Sigmoid colon (tissue), 6 donors: ENCODE measurements at regions not wholly inside any gene's neighbourhood (a gene's known extent, or its start where the extent isn't known, plus 50 kb on each side); places are given as distances from the start of the nearest gene placed in this dataset.
A peak's percentile ranks its signal among the peaks of the same experiment; 100 is the strongest.

Source experiments
- DNase-seq: peaks from one replicate; pipeline ENCODE4 v3.0.0-alpha.2; 2019
- H3K27ac ChIP-seq, 4 donors: fragments of 200-600 bp; sonication (generic); one replicate each; pipeline ENCODE4 v1.5.1; 2016 to 2019; ENCODE audit warnings: mild to moderate bottlenecking in 1 of 4
- H3K27me3 ChIP-seq, 3 donors: fragments of 200-600 bp; sonication (generic); one replicate each; pipeline ENCODE4 v1.5.1; 2019; ENCODE audit warnings: mild to moderate bottlenecking in 1 of 3
- H3K36me3 ChIP-seq, 4 donors: fragments of 200-600 bp; sonication (generic); one replicate each; pipeline ENCODE4 v1.5.1; 2016 to 2019
- H3K4me1 ChIP-seq, 4 donors: fragments of 200-600 bp; sonication (generic); one replicate each; pipeline ENCODE4 v1.5.1; 2017 to 2019
- H3K4me3 ChIP-seq, 4 donors: fragments of 200-600 bp; sonication (generic); one replicate each; pipeline ENCODE4 v1.5.1; 2017 to 2019; ENCODE audit warnings: mild to moderate bottlenecking in 2 of 4, moderate library complexity in 1 of 4
- H3K9me3 ChIP-seq, 4 donors: fragments of 200-600 bp in 3 of 4; sonication (generic) in 3 of 4; one replicate each; pipeline versions ENCODE4 v1.5.1 to v1.6.1; 2013 to 2019
- CTCF ChIP-seq, 4 experiments: fragments of 450-650 bp in 3 of 4; fragments of 200-600 bp in 1 of 4; IDR thresholded peaks; one replicate each; pipeline ENCODE4 v1.5.1; 2016 to 2019; ENCODE audit warnings: antibody characterized with exemption in 4 of 4, mild to moderate bottlenecking in 3 of 4, moderate library complexity in 2 of 4
- EP300 ChIP-seq, 4 donors: sonication (generic); formaldehyde crosslinking; IDR thresholded peaks; one replicate each; pipeline ENCODE4 v1.6.1; 2017; ENCODE audit warnings: antibody characterized with exemption in 4 of 4
- POLR2A ChIP-seq, 2 donors: fragments of 450-650 bp; IDR thresholded peaks; one replicate each; pipeline ENCODE4 v1.6.1; 2016; ENCODE audit warnings: antibody characterized with exemption in 2 of 2, mild to moderate bottlenecking in 2 of 2, moderate library complexity in 2 of 2
- POLR2AphosphoS5 ChIP-seq, 4 donors: sonication (generic); formaldehyde crosslinking; IDR thresholded peaks; one replicate each; pipeline ENCODE4 v1.6.1; 2017; ENCODE audit warnings: antibody characterized with exemption in 4 of 4
- WGBS, 2 donors: extraction: QIAGEN DNeasy Blood & Tissue Kit; methylation state at CpG; one replicate each; pipeline ENCODE4 v1.1.7; 2013; 5-methylcytosine and 5-hydroxymethylcytosine counted together
- intact Hi-C: fragments of 100-400 bp; cut with DNase I; formaldehyde crosslinking; loops from one replicate; pipeline ENCODE4 v1.15.1; 2023
- donor health status: healthy with polysubstance abuse.
- donor health status: healthy.

- Histone ChIP-seq H3K4me3 (no peak overlapping the region), H3K36me3 (no peaks in the 10 kb centered on the region), H3K4me1 (no peaks in the 10 kb centered on the region), H3K27me3 (no peaks in the 10 kb centered on the region), H3K27ac (peak overlapping the region in 2 of 4 donors; percentile 33 to 35), H3K9me3 (peaks cover 0 to 2% (median 0%) of the 10 kb centered on the region in 4 donors)
- 53 to 57% methylated on average over 9 of the region's 9 CpGs for WGBS, 2 donors
- intact Hi-C loops, result no loop called here
- TF ChIP-seq POLR2A (IDR thresholded peaks at IDR 0.05) (no peak), POLR2AphosphoS5 (IDR thresholded peaks at IDR 0.05) (no peak), EP300 (IDR thresholded peaks at IDR 0.05) (no peak), CTCF (IDR thresholded peaks at IDR 0.05) (no peak)
- DNase-seq, result no peak
These were observed 427.7 kb upstream of the RUNX1 start for GRCh38 chr21:35476621-35477395.

- no peaks in the 10 kb centered on the region for H3K36me3 ChIP-seq
- peaks cover 0 to 2% (median 0%) of the 10 kb centered on the region in 4 donors for H3K9me3 ChIP-seq
- H3K27me3 ChIP-seq, result no peaks in the 10 kb centered on the region
- DNase-seq, result no peak
- no peaks in the 10 kb centered on the region for H3K4me1 ChIP-seq
- TF ChIP-seq EP300 (IDR thresholded peaks at IDR 0.05) (no peak), POLR2A (IDR thresholded peaks at IDR 0.05) (no peak), POLR2AphosphoS5 (IDR thresholded peaks at IDR 0.05) (peak in 2 of 4 donors; percentile 16 to 43)
- H3K27ac ChIP-seq, result peak overlapping the region in 1 of 4 donors; percentile 33
- WGBS, 2 donors, result 37 to 78% methylated on average over 4 of the region's 4 CpGs
- H3K4me3 ChIP-seq, result no peak overlapping the region
- intact Hi-C loops, result no loop called here
These were observed 426.7 kb upstream of the RUNX1 start for GRCh38 chr21:35475762-35476161.

- intact Hi-C loops, result no loop called here
- DNase-seq, result no peak
- Histone ChIP-seq H3K36me3 (no peaks in the 10 kb centered on the region), H3K27ac (peak overlapping the region in 1 of 4 donors; percentile 33), H3K4me3 (no peak overlapping the region), H3K9me3 (no peaks in the 10 kb centered on the region), H3K27me3 (no peaks in the 10 kb centered on the region), H3K4me1 (no peaks in the 10 kb centered on the region)
- TF ChIP-seq POLR2A (IDR thresholded peaks at IDR 0.05) (no peak), POLR2AphosphoS5 (IDR thresholded peaks at IDR 0.05) (peak in 1 of 4 donors; percentile 8)
These were observed 425.9 kb upstream of the RUNX1 start for GRCh38 chr21:35475009-35475408.

GRCh38 chr21:35473496-35473895, 424.4 kb upstream of the RUNX1 start:
- Histone ChIP-seq H3K27ac (no peak overlapping the region), H3K4me1 (no peaks in the 10 kb centered on the region), H3K9me3 (no peaks in the 10 kb centered on the region), H3K4me3 (no peak overlapping the region), H3K36me3 (no peaks in the 10 kb centered on the region), H3K27me3 (no peaks in the 10 kb centered on the region)
- intact Hi-C loops, result no loop called here
- DNase-seq, result no peak
- no peak for TF ChIP-seq CTCF (IDR thresholded peaks at IDR 0.05)
- no peak for TF ChIP-seq POLR2AphosphoS5 (IDR thresholded peaks at IDR 0.05)
- no peak for TF ChIP-seq POLR2A (IDR thresholded peaks at IDR 0.05)
- TF ChIP-seq EP300 (IDR thresholded peaks at IDR 0.05), result no peak
- WGBS, 2 donors, result 67 to 94% methylated on average over 1 of the region's 1 CpG

- 85 to 87% methylated on average over 5 of the region's 5 CpGs for WGBS, 2 donors
- H3K36me3 ChIP-seq, result no peaks in the 10 kb centered on the region
- H3K9me3 ChIP-seq, result no peaks in the 10 kb centered on the region
- DNase-seq, result no peak
- intact Hi-C loops, result no loop called here
- no peaks in the 10 kb centered on the region for H3K4me1 ChIP-seq
- no peaks in the 10 kb centered on the region for H3K27me3 ChIP-seq
- TF ChIP-seq CTCF (IDR thresholded peaks at IDR 0.05) (no peak), POLR2A (IDR thresholded peaks at IDR 0.05) (no peak), EP300 (IDR thresholded peaks at IDR 0.05) (no peak), POLR2AphosphoS5 (IDR thresholded peaks at IDR 0.05) (no peak)
- H3K27ac ChIP-seq, result no peak overlapping the region
- no peak overlapping the region for H3K4me3 ChIP-seq
These were observed 421.4 kb upstream of the RUNX1 start for GRCh38 chr21:35470522-35470921.
